Occipital lobe (tissue), 1 donor: ENCODE measurements at regions not wholly inside any gene's neighbourhood (a gene's known extent, or its start where the extent isn't known, plus 50 kb on each side); places are given as distances from the start of the nearest gene placed in this dataset.
"Not testable (repeated sequence)": the region's sequence is repeated elsewhere in the genome, so short reads cannot be mapped to it uniquely, and the experiment has no call there.

Experiments
- DNase-seq: peaks from one replicate; lab custom pipeline; 2025; lab: John Stamatoyannopoulos, UW

GRCh38 chr13:90622541-90622940 is 724.9 kb upstream of the MIR17HG start:
- DNase-seq = no peak

- DNase-seq = no peak
Measured at GRCh38 chr13:90623318-90624011, 724.0 kb upstream of the MIR17HG start.

DNA sequence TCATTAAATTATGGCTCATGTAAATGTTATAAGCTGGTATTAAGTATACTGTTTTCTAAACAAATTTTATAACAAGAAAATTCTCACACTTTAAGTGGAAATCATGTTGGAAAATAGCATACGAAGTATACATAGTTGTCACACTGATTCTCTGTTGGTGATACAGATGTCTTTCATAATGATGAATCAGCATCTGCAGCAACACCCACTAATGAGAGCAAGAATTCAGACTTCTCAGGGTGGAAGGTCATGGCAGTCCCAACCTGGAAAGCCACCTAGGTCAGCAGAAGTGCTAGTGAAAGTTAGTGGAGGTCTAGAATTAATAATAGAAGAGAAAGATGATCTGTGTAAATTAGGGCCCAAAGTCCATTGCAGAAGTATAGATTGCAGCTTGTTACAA is 719.7 kb upstream of the MIR17HG start:
- no peak for DNase-seq

GRCh38 chr13:90628471-90628870 is 719.0 kb upstream of the MIR17HG start:
- DNase-seq = no peak

DNA sequence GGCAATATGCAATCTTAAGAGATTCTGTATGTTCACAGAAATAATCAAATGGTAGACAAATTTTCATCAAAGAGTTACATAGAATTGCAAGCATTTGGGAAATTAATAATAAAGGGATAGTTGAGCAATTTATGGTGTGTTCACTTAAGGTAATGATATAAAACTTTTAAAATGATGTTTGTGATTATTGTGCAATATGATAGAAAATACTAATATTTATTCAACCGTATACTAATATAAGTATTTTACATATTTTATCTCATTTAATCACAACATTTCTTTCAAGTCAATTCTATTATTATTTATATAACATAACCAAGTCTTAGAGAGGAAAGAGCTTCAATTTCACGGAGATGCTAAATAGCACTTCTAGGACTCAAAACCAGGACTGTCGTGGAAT is 716.8 kb upstream of the MIR17HG start:
- DNase-seq = no peak

GRCh38 chr13:90632184-90632583 is 715.3 kb upstream of the MIR17HG start:
- no peak for DNase-seq

- no peak for DNase-seq
Measured at GRCh38 chr13:90633849-90634248, 713.6 kb upstream of the MIR17HG start.

- DNase-seq = no peak
Measured at GRCh38 chr13:90640976-90641375, 706.5 kb upstream of the MIR17HG start.

DNA sequence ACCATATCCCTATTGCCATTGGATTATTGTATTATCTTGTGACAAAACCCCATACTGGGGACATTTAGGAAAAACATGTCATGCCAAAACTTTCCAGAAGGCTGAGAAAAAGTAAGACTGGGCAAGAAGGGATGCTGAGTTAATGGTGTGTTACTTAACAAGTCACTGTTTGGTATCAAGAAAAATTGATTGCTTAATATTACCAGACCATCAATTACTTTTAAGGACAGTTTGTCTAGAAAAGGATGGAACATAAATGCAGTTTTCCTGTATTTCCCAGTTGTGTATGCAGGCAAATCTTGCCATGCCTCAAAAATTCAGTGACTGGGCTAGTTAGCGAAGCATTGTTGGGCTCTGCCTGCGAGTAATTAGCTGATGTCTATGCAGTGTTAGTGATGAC is 705.6 kb upstream of the MIR17HG start:
- no peak for DNase-seq

DNA sequence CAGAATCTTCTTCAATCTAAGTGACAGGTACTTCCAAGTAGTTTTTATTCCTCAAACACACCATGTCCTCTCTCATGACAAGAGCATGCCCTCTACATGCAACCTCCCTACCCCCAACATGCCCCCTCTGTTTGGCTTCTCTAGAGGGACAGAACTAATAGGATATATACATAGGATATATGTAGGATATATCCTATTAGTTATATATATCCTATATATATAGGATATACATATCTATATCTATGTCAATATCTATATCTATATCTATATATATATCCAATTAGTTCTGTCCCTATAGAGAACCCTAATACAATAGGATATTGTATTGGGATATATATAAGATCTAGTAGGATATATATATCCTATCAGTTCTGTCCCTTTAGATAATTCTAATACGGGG is 701.9 kb upstream of the MIR17HG start:
- DNase-seq = no peak

- no peak for DNase-seq
Measured at GRCh38 chr13:90648497-90648896, 699.0 kb upstream of the MIR17HG start.

GRCh38 chr13:90652036-90652435 is 695.5 kb upstream of the MIR17HG start:
- no peak for DNase-seq

- DNase-seq = no peak
Measured at GRCh38 chr13:90654970-90655369, 692.5 kb upstream of the MIR17HG start.

GRCh38 chr13:90664200-90664599 is 683.3 kb upstream of the MIR17HG start:
- DNase-seq = not testable (repeated sequence)

DNA sequence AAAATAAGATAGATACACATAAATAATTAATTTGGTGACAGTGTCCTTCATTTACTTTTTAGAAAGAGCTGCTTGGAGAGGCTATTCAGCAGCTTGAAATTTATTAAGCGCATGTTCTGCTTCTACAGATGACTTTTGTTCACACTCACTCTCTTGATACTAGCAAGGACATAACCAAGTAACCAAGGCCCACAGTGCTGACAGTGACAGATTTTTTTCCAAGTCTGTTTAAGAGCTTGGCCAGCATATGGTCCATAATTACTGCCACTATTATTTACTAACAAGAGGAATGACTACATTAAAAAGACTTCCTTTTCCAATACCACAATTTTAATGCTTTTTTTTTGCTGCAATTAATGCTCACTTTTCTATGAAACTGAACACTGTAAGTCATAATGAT is 673.7 kb upstream of the MIR17HG start:
- DNase-seq = no peak

DNA sequence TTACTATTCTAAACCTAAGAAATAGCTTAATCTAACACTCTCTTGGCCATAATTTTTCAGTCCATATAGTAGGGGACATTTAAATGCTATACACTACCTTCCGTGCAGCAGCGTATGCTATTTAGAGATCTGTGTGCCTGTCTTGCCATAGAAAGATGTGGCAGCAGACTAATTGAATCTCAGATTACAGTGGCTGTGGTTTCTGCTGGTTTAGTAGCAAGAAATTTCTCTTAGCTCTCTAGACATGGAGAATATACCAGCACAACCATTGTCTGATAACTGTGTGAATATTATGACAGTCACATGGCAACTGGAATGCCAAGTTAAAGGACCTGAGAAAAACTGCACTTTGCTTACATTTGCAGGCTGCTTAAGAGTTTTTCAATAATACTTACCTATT is 672.4 kb upstream of the MIR17HG start:
- no peak for DNase-seq

DNA sequence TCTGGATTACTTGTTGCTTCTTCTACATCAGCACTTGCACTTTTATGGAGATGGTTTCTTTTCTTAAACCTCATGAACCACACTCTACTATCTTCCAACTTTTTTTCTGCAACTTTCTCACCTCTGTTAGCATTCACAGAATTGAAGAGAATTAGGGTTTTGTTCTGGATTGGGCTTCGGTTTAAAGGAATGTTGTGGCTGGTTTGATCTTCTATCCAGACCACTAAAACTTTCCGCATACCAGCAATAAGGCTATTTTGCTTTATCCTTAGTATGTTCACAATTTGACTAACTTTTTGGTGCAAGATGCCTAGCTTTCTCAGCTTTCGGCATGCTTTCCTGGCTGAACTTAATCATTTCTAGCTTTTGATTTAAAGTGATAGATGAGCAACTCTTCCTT is 666.7 kb upstream of the MIR17HG start:
- DNase-seq = no peak

GRCh38 chr13:90683711-90684131 is 663.8 kb upstream of the MIR17HG start:
- no peak for DNase-seq

- no peak for DNase-seq
Measured at GRCh38 chr13:90686442-90686841, 661.0 kb upstream of the MIR17HG start.

DNA sequence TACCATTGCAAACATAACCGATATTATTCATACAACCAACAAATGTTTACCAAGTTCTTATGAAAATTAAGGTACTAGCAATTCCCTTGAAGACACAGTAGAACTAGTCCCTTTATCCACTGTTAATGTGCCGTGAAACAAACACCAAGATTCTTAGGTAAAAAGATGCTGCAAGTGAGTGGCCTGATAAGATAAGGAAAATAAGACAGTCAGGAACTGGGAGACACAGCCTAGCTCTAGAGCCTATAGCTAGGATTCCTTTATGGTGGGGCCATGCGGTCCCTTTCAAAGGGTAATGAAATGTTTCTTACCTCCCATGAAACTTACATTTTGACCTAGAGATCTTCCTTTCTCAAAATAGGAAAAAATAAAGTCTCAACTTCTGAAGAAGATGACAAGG is 658.4 kb upstream of the MIR17HG start:
- DNase-seq = no peak

DNA sequence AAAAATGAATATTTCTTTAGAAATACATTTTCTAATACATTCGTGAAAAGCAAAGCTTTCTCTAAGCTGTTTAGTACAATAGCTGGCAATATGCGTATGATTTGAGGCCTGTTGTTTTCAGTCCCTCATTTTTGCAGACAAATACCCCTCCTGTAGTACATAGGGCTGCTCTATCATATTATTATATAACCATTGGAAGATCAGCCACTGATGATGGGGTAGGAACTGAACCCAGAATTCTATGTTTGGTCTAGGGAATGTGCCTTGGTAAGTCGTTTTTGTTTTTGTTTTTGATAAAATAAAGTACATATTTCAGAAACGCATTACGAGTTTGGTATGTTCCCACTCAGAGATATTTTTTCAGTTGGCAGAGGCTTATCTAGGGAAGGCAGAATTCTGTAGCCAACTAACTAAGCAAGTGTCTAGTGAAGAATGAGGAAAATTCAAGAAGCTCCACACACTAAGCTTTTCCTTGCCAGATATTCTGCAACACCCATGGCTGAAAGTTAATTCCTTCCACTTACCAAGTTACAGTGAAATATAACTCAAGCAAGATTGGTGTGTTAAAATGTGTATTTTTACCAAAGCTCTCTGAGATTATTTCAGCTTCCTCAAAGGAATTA is 656.9 kb upstream of the MIR17HG start:
- no peak for DNase-seq

GRCh38 chr13:90696254-90696653 is 651.2 kb upstream of the MIR17HG start:
- DNase-seq = no peak

- no peak for DNase-seq
Measured at GRCh38 chr13:90696656-90697055, 650.8 kb upstream of the MIR17HG start.

GRCh38 chr13:90700340-90700739 is 647.1 kb upstream of the MIR17HG start:
- DNase-seq = no peak
